ENCODE measurements at regions not wholly inside any gene's neighbourhood (a gene's known extent, or its start where the extent isn't known, plus 50 kb on each side); places are given as distances from the start of the nearest gene placed in this dataset.

DNA sequence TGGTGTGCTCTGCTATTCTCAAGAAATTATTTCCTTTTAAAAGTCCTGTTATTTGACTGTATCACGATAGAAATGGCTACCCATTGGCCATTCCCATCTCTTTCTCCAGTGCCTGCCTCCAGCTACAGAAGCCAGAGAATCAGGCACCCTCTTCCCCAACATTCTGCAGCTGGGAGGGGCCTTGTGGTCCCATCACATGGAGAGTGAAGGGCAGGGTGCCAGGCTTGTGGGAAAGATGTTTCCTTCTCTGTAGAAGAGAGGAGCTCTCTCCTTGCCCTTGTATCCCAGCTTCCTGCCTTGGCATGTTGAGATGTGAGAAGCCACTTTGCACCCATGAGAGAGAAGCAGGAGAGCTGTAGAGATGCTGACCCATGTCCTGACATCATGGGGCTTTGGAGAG, 465.0 kb downstream of the MTRR start:
- TF ChIP-seq, protein P1, sequence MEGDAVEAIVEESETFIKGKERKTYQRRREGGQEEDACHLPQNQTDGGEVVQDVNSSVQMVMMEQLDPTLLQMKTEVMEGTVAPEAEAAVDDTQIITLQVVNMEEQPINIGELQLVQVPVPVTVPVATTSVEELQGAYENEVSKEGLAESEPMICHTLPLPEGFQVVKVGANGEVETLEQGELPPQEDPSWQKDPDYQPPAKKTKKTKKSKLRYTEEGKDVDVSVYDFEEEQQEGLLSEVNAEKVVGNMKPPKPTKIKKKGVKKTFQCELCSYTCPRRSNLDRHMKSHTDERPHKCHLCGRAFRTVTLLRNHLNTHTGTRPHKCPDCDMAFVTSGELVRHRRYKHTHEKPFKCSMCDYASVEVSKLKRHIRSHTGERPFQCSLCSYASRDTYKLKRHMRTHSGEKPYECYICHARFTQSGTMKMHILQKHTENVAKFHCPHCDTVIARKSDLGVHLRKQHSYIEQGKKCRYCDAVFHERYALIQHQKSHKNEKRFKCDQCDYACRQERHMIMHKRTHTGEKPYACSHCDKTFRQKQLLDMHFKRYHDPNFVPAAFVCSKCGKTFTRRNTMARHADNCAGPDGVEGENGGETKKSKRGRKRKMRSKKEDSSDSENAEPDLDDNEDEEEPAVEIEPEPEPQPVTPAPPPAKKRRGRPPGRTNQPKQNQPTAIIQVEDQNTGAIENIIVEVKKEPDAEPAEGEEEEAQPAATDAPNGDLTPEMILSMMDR (IDR thresholded peaks at IDR 0.05; ENCODE audit: low read length) = no peak
- TF ChIP-seq EZH2 (IDR thresholded peaks at IDR 0.05; ENCODE audit: borderline replicate concordance, low read length) = no peak
- H3K27ac ChIP-seq (ENCODE audit: low read depth, low read length, poor library complexity, severe bottlenecking) = no peak overlapping the region

DNA sequence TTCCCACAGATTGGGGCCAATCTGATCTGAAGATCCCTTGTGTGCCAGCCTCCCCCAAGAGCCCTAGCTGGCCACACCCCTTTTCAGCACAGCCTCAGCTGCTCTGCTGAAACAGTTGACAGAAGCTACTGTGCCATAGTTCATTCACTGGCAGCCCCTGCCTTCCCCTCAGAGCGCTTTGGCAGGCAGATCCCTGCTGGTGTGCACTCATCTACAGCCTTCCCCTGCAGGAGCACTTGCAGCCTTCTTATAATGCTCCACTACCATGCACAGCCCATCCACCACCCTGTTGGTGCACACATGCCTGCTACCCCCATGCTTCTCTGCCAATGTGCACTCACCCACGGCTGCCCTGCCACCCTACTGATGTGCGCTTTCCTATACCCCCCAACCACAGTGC, 471.3 kb downstream of the MTRR start:
- no peaks in the 10 kb centered on the region for H3K4me1 ChIP-seq (ENCODE audit: insufficient read depth, low read length, severe bottlenecking)
- H3K9me3 ChIP-seq (ENCODE audit: low read length) = no peaks in the 10 kb centered on the region
- H4K20me1 ChIP-seq (ENCODE audit: insufficient read depth, low read length) = no peaks in the 10 kb centered on the region
- H2AFZ ChIP-seq (ENCODE audit: low read length) = no peak overlapping the region
- TF ChIP-seq EZH2 (IDR thresholded peaks at IDR 0.05; ENCODE audit: borderline replicate concordance, low read length) = no peak
- TF ChIP-seq, protein P1 (IDR thresholded peaks at IDR 0.05; ENCODE audit: low read length) = no peak
- H3F3A ChIP-seq (ENCODE audit: insufficient read depth, low read length) = no peaks in the 10 kb centered on the region
- no peaks in the 10 kb centered on the region for H3K36me3 ChIP-seq (ENCODE audit: insufficient read depth, low read length)
- no peak overlapping the region for H3K4me3 ChIP-seq (ENCODE audit: low read depth, low read length, poor library complexity, severe bottlenecking)
- no peaks in the 10 kb centered on the region for H3K27me3 ChIP-seq (ENCODE audit: insufficient read depth, low read length)
- no peaks in the 10 kb centered on the region for H3K79me2 ChIP-seq (ENCODE audit: insufficient read depth, low read length)
- no peaks in the 10 kb centered on the region for H3K9me2 ChIP-seq (ENCODE audit: low read depth, low read length)
- H3K9ac ChIP-seq (ENCODE audit: low read length) = no peak overlapping the region
- no peak overlapping the region for H3K27ac ChIP-seq (ENCODE audit: low read depth, low read length, poor library complexity, severe bottlenecking)
- no peak overlapping the region for H3K4me2 ChIP-seq (ENCODE audit: low read length)

More for the DNA sequence above, 465.0 kb downstream of the MTRR start:
- H3K9me2 ChIP-seq (ENCODE audit: low read depth, low read length) = no peaks in the 10 kb centered on the region
- H2AFZ ChIP-seq (ENCODE audit: low read length) = no peak overlapping the region
- H3K36me3 ChIP-seq (ENCODE audit: insufficient read depth, low read length) = no peaks in the 10 kb centered on the region
- H3K79me2 ChIP-seq (ENCODE audit: insufficient read depth, low read length) = no peaks in the 10 kb centered on the region
- H4K20me1 ChIP-seq (ENCODE audit: insufficient read depth, low read length) = no peaks in the 10 kb centered on the region
- no peak overlapping the region for H3K4me2 ChIP-seq (ENCODE audit: low read length)
- no peak overlapping the region for H3K9ac ChIP-seq (ENCODE audit: low read length)
- no peaks in the 10 kb centered on the region for H3K4me1 ChIP-seq (ENCODE audit: insufficient read depth, low read length, severe bottlenecking)
- H3K9me3 ChIP-seq (ENCODE audit: low read length) = no peaks in the 10 kb centered on the region
- H3F3A ChIP-seq (ENCODE audit: insufficient read depth, low read length) = no peaks in the 10 kb centered on the region
- no peak overlapping the region for H3K4me3 ChIP-seq (ENCODE audit: low read depth, low read length, poor library complexity, severe bottlenecking)
- no peaks in the 10 kb centered on the region for H3K27me3 ChIP-seq (ENCODE audit: insufficient read depth, low read length)

DNA sequence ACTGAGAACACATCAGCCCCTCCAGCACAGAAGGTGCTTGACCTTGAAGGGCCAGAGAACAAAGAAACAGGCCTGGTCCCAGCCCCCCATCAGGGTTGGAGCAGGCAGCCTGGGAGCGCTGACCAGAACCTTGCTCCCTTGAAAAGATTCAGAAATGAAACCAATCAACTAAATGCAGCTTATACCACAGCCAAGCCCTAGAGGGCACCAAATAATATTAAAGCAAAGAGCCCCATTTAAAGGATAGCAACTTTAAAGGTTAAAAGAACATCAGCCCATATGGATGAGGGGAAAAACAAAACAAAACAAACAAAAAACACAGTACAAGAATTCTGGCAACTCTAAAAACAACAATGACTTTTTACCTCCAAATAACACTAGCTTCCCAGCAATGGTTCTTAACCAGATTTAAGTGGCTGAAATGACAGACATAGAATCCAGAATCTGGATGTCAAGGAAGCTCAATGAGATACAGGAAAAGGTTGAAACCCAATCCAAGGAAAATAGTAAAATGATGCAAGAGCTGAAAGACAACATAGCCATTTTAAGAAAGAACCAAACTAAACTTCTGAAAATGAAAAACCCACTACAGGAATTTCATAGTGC, 471.9 kb downstream of the MTRR start:
- Histone ChIP-seq H3K4me1 (ENCODE audit: insufficient read depth, low read length, severe bottlenecking) (no peaks in the 10 kb centered on the region), H3K27ac (ENCODE audit: low read depth, low read length, poor library complexity, severe bottlenecking) (no peak overlapping the region), H3K79me2 (ENCODE audit: insufficient read depth, low read length) (no peaks in the 10 kb centered on the region), H4K20me1 (ENCODE audit: insufficient read depth, low read length) (no peaks in the 10 kb centered on the region), H3K27me3 (ENCODE audit: insufficient read depth, low read length) (no peaks in the 10 kb centered on the region), H3K4me2 (ENCODE audit: low read length) (no peak overlapping the region), H3K4me3 (ENCODE audit: low read depth, low read length, poor library complexity, severe bottlenecking) (no peak overlapping the region), H2AFZ (ENCODE audit: low read length) (no peak overlapping the region), H3K36me3 (ENCODE audit: insufficient read depth, low read length) (no peaks in the 10 kb centered on the region), H3K9ac (ENCODE audit: low read length) (no peak overlapping the region), H3K9me3 (ENCODE audit: low read length) (no peaks in the 10 kb centered on the region), H3F3A (ENCODE audit: insufficient read depth, low read length) (no peaks in the 10 kb centered on the region), H3K9me2 (ENCODE audit: low read depth, low read length) (no peaks in the 10 kb centered on the region)
- TF ChIP-seq, protein P1 (IDR thresholded peaks at IDR 0.05; ENCODE audit: low read length) = peak; percentile 52
- TF ChIP-seq EZH2 (IDR thresholded peaks at IDR 0.05; ENCODE audit: borderline replicate concordance, low read length) = no peak

All from OCI-LY1 (cell line).